Colonic mucosa (tissue), 4 donors: ENCODE measurements at regions not wholly inside any gene's neighbourhood (a gene's known extent, or its start where the extent isn't known, plus 50 kb on each side); places are given as distances from the start of the nearest gene placed in this dataset.

ENCODE experiments used
- DNase-seq: peaks from one replicate; pipeline ENCODE4 v3.0.0-alpha.2; 2020
- H3K27ac ChIP-seq: fragments of 200-600 bp; one replicate; pipeline ENCODE4 v1.8.0; 2021
- H3K27me3 ChIP-seq: fragments of 200-600 bp; one replicate; pipeline ENCODE4 v1.8.0; 2021
- H3K36me3 ChIP-seq: fragments of 200-600 bp; one replicate; pipeline ENCODE4 v1.8.0; 2021
- H3K4me1 ChIP-seq: fragments of 200-600 bp; one replicate; pipeline ENCODE4 v1.8.0; 2021; ENCODE audit warnings: mild to moderate bottlenecking
- H3K4me3 ChIP-seq: fragments of 200-600 bp; one replicate; pipeline ENCODE4 v1.8.0; 2021
- H3K9ac ChIP-seq, 2 donors: one replicate each; pipeline ENCODE4 v1.7.0; 2013; ENCODE audit warnings: control low read depth in 2 of 2, low read depth in 2 of 2, low read length in 2 of 2
- H3K9me3 ChIP-seq: fragments of 200-600 bp; one replicate; pipeline ENCODE4 v1.8.0; 2021
- intact Hi-C: fragments of 100-400 bp; cut with DNase I; formaldehyde crosslinking; loops from one replicate; pipeline ENCODE4 v1.14.1; 2022
- TF ChIP-seq, protein P1 (sequence below): fragments of 200-600 bp; IDR thresholded peaks from one replicate; pipeline ENCODE4 v1.8.0; 2022; ENCODE audit warnings: antibody characterized with exemption, mild to moderate bottlenecking
- donor health status: healthy.
- donor health status: DM: no; HTN: no; CAD: no.
- donor health status: DM: no; HTN: no; CAD: no.

DNA sequence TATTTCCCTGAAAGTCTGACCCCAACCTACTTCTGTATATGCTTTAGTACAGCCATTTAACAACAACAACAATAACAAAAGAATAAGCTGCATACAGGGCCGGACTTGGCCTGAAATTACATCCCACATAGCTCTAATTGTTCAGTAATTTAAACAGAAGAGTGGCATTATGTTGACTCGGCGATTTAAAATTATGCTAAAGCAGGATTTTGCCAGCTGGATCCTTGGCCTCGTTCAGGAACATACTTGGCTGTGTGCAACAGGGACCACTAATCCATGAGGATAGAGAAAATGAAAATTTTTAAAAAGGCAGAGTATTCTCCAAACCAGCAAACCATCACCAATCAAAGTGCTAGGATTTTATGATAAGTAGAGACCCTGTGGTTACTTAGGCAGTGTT lies 433.1 kb upstream of the RBMS3 start:
- intact Hi-C loops, result no loop called here
- H3K9ac ChIP-seq, result no peak overlapping the region
- no peaks in the 10 kb centered on the region for H3K9me3 ChIP-seq
- no peaks in the 10 kb centered on the region for H3K4me1 ChIP-seq
- H3K27ac ChIP-seq, result no peak overlapping the region
- DNase-seq, result no peak
- no peak overlapping the region for H3K4me3 ChIP-seq
- H3K36me3 ChIP-seq, result no peaks in the 10 kb centered on the region
- H3K27me3 ChIP-seq, result no peaks in the 10 kb centered on the region
- TF ChIP-seq, protein P1, sequence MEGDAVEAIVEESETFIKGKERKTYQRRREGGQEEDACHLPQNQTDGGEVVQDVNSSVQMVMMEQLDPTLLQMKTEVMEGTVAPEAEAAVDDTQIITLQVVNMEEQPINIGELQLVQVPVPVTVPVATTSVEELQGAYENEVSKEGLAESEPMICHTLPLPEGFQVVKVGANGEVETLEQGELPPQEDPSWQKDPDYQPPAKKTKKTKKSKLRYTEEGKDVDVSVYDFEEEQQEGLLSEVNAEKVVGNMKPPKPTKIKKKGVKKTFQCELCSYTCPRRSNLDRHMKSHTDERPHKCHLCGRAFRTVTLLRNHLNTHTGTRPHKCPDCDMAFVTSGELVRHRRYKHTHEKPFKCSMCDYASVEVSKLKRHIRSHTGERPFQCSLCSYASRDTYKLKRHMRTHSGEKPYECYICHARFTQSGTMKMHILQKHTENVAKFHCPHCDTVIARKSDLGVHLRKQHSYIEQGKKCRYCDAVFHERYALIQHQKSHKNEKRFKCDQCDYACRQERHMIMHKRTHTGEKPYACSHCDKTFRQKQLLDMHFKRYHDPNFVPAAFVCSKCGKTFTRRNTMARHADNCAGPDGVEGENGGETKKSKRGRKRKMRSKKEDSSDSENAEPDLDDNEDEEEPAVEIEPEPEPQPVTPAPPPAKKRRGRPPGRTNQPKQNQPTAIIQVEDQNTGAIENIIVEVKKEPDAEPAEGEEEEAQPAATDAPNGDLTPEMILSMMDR, result no peak

DNA sequence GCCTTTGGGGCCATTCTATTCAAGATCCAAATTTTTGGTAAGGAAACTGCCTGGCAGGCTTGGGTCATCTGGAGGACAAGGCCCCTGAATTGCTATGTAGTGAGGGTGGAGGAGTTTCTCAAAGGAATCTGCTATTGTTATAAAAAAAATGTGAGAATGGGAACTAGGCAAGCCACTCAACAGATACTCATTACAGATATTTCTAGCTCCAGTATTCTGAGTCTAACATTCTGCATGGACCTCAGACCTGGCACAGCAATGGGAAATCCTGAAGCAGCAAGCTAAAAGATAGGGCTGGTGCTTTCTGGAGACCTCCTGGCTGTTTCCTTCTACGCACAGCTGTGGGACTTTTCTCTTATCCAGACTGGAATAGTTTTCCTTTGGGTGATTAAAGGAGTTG lies 430.7 kb upstream of the RBMS3 start:
- Histone ChIP-seq H3K9ac (no peak overlapping the region), H3K4me3 (no peak overlapping the region), H3K9me3 (no peaks in the 10 kb centered on the region), H3K27ac (no peak overlapping the region), H3K4me1 (no peaks in the 10 kb centered on the region), H3K36me3 (no peaks in the 10 kb centered on the region), H3K27me3 (no peaks in the 10 kb centered on the region)
- no peak for DNase-seq
- intact Hi-C loops, result no loop called here
- TF ChIP-seq, protein P1, result no peak

DNA sequence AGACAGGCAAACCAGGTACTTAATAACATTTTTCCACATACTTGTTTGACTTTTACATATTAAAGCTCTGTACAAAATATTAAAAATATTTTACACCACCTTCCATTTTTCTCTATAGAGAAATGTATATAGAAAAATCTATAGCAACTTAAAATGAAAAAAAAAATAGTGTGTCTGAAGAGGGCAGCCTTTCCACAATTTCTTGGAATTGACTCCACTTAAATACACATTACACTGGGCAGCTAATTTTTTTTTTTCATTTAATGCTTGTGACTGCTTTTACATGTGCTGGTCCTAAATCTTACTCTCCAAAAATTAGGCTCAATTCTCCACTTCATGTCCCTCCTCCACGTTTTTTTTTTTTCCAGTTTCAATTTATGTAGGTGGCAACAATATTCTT lies 427.0 kb upstream of the RBMS3 start:
- Histone ChIP-seq H3K4me3 (no peak overlapping the region), H3K36me3 (no peaks in the 10 kb centered on the region), H3K4me1 (no peaks in the 10 kb centered on the region), H3K27ac (no peak overlapping the region), H3K9ac (no peak overlapping the region), H3K9me3 (no peaks in the 10 kb centered on the region), H3K27me3 (no peaks in the 10 kb centered on the region)
- intact Hi-C loops, result no loop called here
- TF ChIP-seq, protein P1, result no peak
- no peak for DNase-seq

DNA sequence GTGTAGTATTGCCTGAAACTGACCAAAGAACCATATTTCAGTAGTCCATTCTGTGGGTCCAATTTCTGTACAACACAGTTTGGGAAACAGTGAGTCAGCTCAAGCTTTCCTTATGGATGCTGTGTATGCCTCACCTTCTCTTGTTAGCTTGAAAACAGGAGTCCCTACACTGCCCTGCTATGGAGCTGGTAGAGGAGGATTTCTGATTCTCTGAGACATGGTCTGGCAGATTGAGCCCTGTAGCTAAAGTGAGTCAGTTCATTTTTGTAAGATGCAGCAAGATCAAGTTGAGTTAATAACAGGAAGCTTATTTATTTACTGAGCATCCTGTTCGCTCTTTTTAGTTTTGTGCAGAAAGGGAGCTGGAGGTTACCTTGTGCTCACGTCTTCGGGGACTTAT lies 424.1 kb upstream of the RBMS3 start:
- intact Hi-C loops, result no loop called here
- Histone ChIP-seq H3K36me3 (no peaks in the 10 kb centered on the region), H3K9ac (no peak overlapping the region), H3K27ac (no peak overlapping the region), H3K9me3 (no peaks in the 10 kb centered on the region), H3K4me3 (no peak overlapping the region), H3K27me3 (no peaks in the 10 kb centered on the region), H3K4me1 (no peaks in the 10 kb centered on the region)
- TF ChIP-seq, protein P1, result no peak
- DNase-seq, result no peak

DNA sequence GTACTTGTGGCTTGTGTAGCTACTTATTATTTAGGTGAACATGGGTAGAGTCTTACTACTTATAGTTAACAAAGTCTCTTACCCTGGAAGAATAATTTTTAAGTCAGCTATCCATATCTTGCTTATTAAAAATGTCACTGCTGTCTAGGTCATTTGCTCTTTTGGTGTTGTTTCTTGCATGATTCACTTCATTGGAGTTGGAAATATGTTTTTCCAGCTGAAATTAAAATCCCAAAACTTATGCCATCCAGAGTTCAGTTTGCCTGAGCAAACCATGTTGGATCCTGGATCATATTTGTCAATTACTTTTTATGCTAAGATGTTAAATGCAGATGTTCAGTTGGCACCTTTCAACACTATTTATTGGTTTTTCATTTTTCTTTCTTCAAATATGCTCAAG lies 421.0 kb upstream of the RBMS3 start:
- intact Hi-C loops, result no loop called here
- Histone ChIP-seq H3K27ac (no peak overlapping the region), H3K36me3 (no peaks in the 10 kb centered on the region), H3K4me3 (no peak overlapping the region), H3K4me1 (no peaks in the 10 kb centered on the region), H3K9ac (no peak overlapping the region), H3K9me3 (no peaks in the 10 kb centered on the region), H3K27me3 (no peaks in the 10 kb centered on the region)
- DNase-seq, result no peak
- TF ChIP-seq, protein P1, result no peak

DNA sequence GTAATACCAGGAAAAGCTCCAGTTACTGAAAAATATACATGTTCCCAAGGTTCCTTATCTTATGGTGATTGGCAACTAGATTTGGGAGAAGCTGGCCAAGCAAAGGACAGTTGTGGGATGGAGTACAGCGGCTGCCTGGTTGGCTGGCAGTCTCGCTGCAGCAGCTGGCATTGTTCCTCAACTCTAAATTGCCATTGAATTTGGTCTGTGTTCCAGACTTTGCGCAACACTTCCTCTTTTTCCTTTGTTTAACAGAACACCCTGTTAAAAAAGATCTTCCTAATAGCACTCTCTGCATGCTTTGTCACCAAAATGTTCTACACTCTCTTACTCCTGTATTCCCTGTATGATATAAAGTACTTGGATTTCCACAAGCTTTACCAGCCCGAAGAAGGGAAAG lies 420.6 kb upstream of the RBMS3 start:
- DNase-seq, result peak; percentile 24

More for the DNA sequence above, 420.6 kb upstream of the RBMS3 start:
- H3K27me3 ChIP-seq, result no peaks in the 10 kb centered on the region
- H3K27ac ChIP-seq, result no peak overlapping the region
- H3K4me3 ChIP-seq, result no peak overlapping the region
- H3K36me3 ChIP-seq, result no peaks in the 10 kb centered on the region
- no peak overlapping the region for H3K9ac ChIP-seq
- H3K4me1 ChIP-seq, result no peaks in the 10 kb centered on the region
- intact Hi-C loops, result no loop called here
- TF ChIP-seq, protein P1, result no peak
- no peaks in the 10 kb centered on the region for H3K9me3 ChIP-seq
